NCI-H2196 treated with DMSO at 0.1 percent for 48 hours (cell line): ENCODE measurements at regions not wholly inside any gene's neighbourhood (a gene's known extent, or its start where the extent isn't known, plus 50 kb on each side); places are given as distances from the start of the nearest gene placed in this dataset.

ENCODE experiments used
- DNase-seq: peaks from one replicate; lab custom pipeline; 2025; ENCODE audit not compliant: unreplicated experiment; lab: John Stamatoyannopoulos, UW

- DNase-seq: no peak
These were observed 103.3 kb downstream of the SPRY2 start for GRCh38 chr13:80237646-80238045.

DNA sequence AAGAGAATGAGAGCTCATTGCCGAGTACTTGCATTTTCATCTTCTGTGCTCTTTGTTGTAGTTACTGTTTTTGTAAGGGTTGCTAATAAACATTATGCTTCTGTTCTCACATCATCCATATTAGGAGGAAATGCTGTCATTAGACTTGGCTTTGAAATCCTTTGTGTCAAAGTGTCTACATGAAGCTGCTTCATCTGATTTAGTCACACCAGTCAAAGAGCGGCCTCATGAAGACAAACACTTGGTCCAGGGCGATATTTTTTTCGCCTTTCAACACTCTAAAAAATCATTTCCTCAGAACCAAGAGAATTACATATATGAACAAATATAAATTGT, 105.0 kb downstream of the SPRY2 start:
- no peak for DNase-seq

GRCh38 chr13:80235166-80235966, 105.6 kb downstream of the SPRY2 start:
- DNase-seq: no peak

GRCh38 chr13:80227645-80228044, 113.3 kb downstream of the SPRY2 start:
- DNase-seq: no peak

DNA sequence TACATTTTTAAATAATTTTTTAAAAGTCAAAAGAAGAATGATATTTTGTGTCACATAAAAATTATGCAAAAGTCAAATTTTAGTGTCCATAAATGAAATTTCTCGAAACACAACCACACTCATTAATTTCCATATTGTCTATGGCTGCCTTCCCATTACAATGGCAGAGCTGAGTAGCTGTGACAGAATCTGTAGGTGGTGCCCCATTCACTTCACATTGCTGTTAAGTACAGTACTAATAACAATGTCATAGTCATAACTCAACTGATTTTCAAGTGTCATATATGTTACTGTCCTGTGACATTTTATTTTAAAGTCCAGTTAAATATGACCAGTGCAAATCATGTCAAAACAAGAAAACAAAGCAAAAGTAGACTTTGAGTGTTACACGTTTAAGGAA, 114.3 kb downstream of the SPRY2 start:
- DNase-seq: no peak

DNA sequence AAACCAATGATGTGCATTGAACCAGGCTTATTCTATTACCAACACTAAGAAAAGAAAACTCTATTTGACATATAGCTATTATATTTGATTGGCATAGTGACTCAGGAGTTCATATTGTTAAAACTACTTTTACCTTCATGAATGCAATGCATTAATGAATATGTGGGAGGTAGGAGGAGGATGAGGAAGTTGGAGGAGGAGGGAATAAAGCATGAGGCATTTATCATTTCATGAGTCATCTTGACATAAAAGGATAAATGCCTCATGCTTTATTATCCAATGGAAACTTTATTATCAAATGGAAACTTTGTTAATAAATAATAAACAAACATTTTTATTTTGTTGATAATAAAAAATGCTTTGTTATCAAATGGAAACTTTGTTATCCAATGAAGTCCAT, 116.5 kb downstream of the SPRY2 start:
- no peak for DNase-seq

DNA sequence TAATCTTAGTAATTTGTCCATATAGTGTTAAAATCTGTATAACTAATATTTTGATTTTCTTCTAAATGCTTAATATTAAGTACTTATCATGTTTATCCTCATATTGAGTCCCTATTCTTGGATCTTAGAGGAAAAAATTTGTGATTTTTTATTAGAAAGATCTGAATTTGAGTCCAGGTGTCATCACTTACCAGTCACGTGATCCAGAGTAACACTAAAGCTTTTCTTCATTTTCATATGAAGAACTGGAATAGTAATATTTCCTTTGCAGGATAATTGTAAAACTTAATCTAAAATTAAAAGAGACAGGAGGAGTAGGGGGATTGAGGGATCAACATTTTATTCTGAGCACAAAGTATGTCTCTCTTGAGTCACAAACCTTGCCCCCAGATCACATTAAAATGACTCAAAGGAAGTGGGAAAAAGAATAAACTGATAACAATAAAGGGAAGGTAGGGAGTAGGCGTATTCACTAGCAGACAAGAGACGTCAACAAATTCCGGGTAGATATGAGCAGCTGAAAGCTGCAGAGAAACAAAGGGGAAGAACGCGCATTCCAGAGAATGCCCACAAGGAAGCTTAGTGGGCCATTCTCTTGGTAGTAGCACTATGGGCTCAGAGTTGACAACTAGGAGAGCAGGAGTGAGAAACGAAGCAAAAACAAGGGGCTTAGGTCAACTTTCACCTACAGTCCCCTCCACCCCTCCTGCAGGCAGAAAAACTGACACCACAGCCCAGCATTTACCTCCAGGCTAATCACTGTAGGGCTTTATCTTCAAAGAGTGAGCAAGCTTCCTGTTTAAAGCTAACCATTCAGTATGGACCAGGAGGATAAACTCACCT, 123.1 kb downstream of the SPRY2 start:
- DNase-seq: no peak

DNA sequence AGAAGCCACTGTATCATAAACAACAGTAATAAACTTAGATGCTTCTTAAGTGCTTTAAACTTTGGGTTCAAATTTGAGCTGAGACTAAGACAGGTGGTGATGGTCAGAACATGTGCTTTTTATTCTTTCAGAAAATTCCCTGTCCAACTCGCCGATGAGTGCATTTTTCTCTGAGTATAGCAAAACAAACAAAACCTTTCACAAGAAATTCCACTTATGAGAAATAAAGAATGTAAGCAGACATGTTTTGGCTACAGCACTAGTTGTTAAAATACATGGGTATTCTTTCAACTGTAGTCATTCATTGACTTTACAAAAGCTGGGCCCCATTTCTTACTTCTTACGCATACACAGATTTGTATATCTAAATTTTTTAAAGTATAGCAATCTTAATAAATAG, 125.6 kb downstream of the SPRY2 start:
- no peak for DNase-seq

DNA sequence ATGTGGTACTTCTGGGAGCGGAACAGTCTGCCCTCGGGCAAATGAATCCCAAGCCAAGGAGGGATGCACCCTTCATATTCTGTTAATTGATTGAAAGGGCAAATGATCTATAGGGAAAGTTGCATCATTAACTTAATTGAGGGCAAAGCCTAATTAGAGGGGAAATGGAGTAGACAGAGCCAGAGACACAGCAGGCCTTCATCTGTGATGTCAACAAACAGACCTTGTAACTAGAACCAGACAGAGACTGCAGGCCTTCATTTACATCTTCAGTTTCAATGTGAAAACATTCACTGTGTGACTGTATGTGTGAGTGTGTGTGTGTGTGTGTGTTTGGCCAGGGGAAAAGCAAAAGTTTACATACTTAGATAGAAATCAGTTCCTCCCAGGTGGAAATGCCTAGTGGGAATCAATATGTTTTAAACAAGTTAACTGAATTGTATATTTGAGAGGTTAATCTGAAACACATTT, 126.4 kb downstream of the SPRY2 start:
- DNase-seq: no peak

- DNase-seq: no peak
These were observed 126.9 kb downstream of the SPRY2 start for GRCh38 chr13:80214050-80214449.

DNA sequence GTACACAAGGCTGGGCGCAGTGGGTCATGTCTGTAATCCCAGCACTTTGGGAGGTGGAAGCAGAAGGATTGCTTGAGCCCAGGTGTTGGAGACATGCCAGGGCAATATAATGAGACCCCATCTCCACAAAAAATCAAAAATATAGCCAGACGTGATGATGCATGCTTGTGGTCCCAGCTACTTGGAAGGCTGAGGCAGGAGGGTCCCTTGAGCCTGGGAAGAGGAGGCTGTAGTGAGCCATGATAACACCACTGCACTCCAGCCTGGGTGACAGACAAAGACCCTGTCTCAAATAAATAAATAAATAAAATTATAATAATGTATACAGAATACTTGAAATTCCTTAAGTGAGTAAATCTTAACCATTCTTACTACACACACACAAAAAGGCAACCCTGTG, 127.7 kb downstream of the SPRY2 start:
- DNase-seq: no peak

GRCh38 chr13:80211566-80211965, 129.4 kb downstream of the SPRY2 start:
- no peak for DNase-seq

GRCh38 chr13:80204642-80205041, 136.3 kb downstream of the SPRY2 start:
- DNase-seq: no peak

DNA sequence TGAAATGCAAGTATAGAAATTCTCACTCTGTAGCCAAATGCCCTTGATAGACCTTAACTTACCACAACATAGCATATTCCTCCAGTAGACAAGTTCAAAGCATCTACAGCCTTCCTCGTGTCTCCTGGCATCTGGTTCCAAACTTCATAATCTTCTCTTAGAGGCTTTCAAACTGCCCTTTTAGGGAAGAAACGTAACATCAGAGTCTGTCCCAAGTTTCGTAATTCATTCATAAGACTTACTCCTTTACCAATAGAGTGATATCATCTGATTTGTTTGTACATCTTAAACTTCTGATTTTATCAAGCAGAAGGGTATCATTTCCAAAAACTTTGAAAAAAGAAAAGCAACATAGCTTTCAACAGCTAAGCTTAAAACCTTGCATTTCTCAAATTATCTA, 137.4 kb downstream of the SPRY2 start:
- DNase-seq: no peak

- no peak for DNase-seq
These were observed 139.0 kb downstream of the SPRY2 start for GRCh38 chr13:80201694-80202468.

- DNase-seq: no peak
These were observed 141.2 kb downstream of the SPRY2 start for GRCh38 chr13:80199585-80200292.

DNA sequence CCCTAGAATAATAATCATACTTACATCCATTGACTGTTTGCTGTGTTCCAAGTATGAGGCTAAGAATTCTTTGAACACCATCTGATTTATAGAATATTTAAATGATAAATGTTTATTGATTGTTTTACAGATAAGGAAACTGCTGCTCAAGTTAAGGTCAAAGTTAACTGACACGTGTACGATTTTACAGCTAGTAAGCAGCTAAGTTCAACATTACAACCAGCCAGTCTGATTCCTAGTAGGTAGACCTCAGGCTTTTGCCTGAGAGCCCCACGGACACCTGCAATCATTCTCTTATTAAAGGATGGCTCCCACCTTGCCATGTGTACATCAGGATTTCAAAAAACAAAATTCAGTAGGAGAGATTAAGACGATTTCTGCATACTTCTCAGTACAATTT, 141.9 kb downstream of the SPRY2 start:
- DNase-seq: no peak

DNA sequence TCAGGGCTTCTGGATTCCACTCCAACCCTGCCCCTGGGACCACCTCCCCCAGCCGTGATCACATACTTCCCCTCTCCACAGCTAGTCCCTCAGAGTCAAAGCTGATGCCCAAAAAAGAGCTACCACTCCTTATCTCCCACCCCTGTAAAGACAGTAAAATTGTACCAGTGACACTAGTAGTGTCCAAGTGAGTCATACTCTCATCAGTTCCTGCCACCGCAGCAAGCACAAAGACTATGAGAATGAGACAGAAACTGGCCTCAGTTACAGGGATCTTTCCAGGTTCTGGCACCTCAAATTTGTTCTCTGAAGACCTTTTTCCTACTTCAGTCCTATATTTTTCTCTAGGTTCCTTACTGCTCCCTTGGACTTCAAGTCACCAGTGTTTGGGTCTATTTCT, 144.2 kb downstream of the SPRY2 start:
- DNase-seq: no peak

DNA sequence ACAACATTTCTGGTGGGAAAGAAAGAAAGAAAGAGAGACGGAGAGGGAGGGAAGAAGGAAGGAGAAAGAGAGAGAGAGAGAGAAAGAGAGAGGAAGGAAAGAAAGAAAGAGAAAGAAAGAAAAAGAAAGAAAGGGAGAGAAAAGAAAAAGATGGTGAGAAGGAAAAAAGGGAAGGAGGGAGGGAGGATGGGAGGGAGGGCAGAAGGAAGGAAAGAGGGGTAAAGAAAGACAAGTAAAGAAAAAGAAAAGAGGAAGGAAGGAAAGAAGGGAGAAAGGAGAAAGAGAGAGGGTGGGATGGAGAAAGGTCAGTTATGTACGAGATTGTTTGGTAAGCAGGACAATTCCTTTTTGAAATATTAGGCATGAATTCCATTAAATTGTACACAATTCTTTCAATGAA, 145.3 kb downstream of the SPRY2 start:
- no peak for DNase-seq

GRCh38 chr13:80189889-80190597, 150.9 kb downstream of the SPRY2 start:
- DNase-seq: no peak
